ENCODE measurements at regions not wholly inside any gene's neighbourhood (a gene's known extent, or its start where the extent isn't known, plus 50 kb on each side); places are given as distances from the start of the nearest gene placed in this dataset.

DNA sequence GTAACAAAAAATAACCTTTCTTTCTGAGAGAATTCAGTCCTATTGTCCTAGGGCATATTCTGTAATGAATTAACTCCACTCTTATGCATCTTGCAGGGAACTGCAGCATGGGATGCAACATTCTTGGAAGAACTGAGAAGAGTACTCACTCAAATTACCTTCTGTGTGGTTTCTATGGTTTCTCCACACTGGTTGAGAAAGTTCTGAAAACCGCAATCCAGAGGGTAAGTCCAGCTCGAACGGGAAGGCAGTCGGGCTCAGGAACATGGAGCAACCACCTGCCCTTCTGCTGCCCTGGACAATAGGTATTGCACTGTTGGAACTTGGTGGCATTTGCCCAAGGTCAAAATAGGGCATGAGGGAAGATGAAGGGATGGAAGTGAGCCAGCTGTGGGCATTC, 59.6 kb upstream of the CDK13 start:
- DNase-seq: no peak

GRCh38 chr7:39891894-39892293, 58.2 kb upstream of the CDK13 start:
- no peak for DNase-seq

DNA sequence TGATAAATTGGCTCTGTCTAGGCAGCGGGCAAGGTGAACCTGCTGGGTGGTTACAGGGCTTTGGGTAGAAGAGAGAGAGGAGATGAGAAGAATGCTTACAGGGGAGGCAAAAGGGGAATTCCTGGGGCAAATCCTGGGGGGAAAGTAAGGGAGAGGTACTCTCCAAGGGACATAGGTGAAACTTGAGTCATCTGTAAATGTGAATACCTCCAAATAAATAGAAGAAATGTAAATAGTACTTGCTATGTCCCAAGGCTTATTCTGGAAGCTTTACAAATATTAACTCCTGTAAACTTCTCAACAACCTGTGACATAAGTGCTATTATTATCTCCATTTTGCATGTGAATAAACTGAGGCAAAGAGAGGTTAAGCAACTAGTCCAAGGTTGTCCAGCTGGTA, 57.7 kb upstream of the CDK13 start:
- DNase-seq: no peak

DNA sequence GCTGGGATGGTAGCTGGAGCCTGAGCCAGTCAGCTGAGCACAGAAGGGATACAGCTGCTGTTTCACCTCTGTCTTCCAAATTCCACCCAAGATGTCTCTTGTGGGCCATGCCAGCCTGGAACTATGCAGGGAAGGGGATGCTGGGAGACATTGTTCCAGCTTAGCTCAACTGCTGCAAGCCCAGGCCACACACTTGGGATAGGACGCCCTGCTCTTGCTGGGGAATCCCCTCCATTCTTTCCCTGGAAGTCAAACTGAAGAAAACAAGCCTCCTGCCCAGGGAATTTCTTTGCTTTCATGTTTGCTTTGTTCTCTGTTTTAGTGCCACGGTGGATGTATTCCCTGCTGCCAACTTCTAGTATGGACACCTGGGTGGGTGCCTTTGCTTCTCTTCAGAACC, 55.2 kb upstream of the CDK13 start:
- no peak for DNase-seq

GRCh38 chr7:39896840-39897239, 53.2 kb upstream of the CDK13 start:
- DNase-seq: no peak

- DNase-seq: no peak
Measured at GRCh38 chr7:39898867-39899266, 51.2 kb upstream of the CDK13 start.

Data from right lung (tissue), 2 donors.